GM23338 (cell line): ENCODE measurements at regions not wholly inside any gene's neighbourhood (a gene's known extent, or its start where the extent isn't known, plus 50 kb on each side); places are given as distances from the start of the nearest gene placed in this dataset.

Experiments
- ATAC-seq: fragments of 200-7000 bp; cut with Tn5 transposase; 3 replicates; pipeline ENCODE4 v1.9.1; 2020
- DNase-seq: peaks from one replicate; pipeline ENCODE4 v3.0.0-alpha.2; 2015; ENCODE audit warnings: low spot score
- H2AFZ ChIP-seq: fragments of 200-600 bp; sonication (generic); 2 replicates; pipeline ENCODE4 v1.8.0; 2016; ENCODE audit warnings: antibody characterized with exemption, mild to moderate bottlenecking, moderate library complexity
- H3F3A ChIP-seq: fragments of 200-600 bp; sonication (generic); replicated peaks from 2 replicates; pipeline ENCODE4 v1.8.0; 2017; ENCODE audit warnings: antibody characterized with exemption, mixed run types, low read depth
- H3K27ac ChIP-seq: fragments of 200-600 bp; sonication (generic); 2 replicates; pipeline ENCODE4 v1.6.1; 2016; ENCODE audit warnings: low read depth
- H3K27me3 ChIP-seq: fragments of 200-600 bp; sonication (generic); 2 replicates; pipeline ENCODE4 v1.8.0; 2016; ENCODE audit warnings: mild to moderate bottlenecking, mixed run types, moderate library complexity; ENCODE audit not compliant: insufficient read depth
- H3K36me3 ChIP-seq: fragments of 200-600 bp; sonication (generic); 2 replicates; pipeline ENCODE4 v1.8.0; 2016; ENCODE audit warnings: mild to moderate bottlenecking; ENCODE audit not compliant: insufficient read depth
- H3K4me1 ChIP-seq: fragments of 200-600 bp; sonication (generic); 2 replicates; pipeline ENCODE4 v1.8.0; 2016; ENCODE audit warnings: mild to moderate bottlenecking, moderate library complexity; ENCODE audit not compliant: insufficient read depth
- H3K4me2 ChIP-seq: fragments of 200-600 bp; sonication (generic); 2 replicates; pipeline ENCODE4 v1.7.1; 2017; ENCODE audit warnings: mixed run types
- H3K4me3 ChIP-seq: fragments of 200-600 bp; sonication (generic); 2 replicates; pipeline ENCODE4 v1.6.1; 2016; ENCODE audit warnings: mixed run types
- H3K79me2 ChIP-seq: fragments of 200-600 bp; sonication (generic); replicated peaks from 2 replicates; pipeline ENCODE4 v1.8.0; 2017; ENCODE audit warnings: mild to moderate bottlenecking; ENCODE audit not compliant: insufficient read depth
- H3K9me2 ChIP-seq: fragments of 200-600 bp; sonication (generic); 2 replicates; pipeline ENCODE4 v1.8.0; 2017; ENCODE audit not compliant: insufficient read depth
- H4K20me1 ChIP-seq: fragments of 200-600 bp; sonication (generic); replicated peaks from 2 replicates; pipeline ENCODE4 v1.8.0; 2017; ENCODE audit warnings: mild to moderate bottlenecking; ENCODE audit not compliant: insufficient read depth
- H3K27ac Mint-ChIP-seq: 2 replicates; pipeline ENCODE4 v1.8.0; 2020; ENCODE audit warnings: inconsistent platforms, mild to moderate bottlenecking, moderate library complexity, mixed read lengths
- H3K27me3 Mint-ChIP-seq: 3 replicates; pipeline ENCODE4 v1.8.0; 2022; ENCODE audit warnings: low read depth, mild to moderate bottlenecking, moderate library complexity, mixed read lengths, inconsistent platforms; ENCODE audit not compliant: insufficient read depth, poor library complexity
- H3K36me3 Mint-ChIP-seq: 3 replicates; pipeline ENCODE4 v1.8.0; 2021; ENCODE audit warnings: low read depth, mild to moderate bottlenecking, inconsistent platforms, moderate library complexity, mixed read lengths
- H3K4me1 Mint-ChIP-seq: 3 replicates; pipeline ENCODE4 v1.8.0; 2020; ENCODE audit warnings: mild to moderate bottlenecking, inconsistent platforms, mixed read lengths
- H3K4me3 Mint-ChIP-seq: 3 replicates; pipeline ENCODE4 v1.8.0; 2021; ENCODE audit warnings: moderate library complexity, mild to moderate bottlenecking, inconsistent platforms, mixed read lengths
- H3K9me3 Mint-ChIP-seq: 3 replicates; pipeline ENCODE4 v1.8.0; 2020; ENCODE audit warnings: moderate library complexity, mild to moderate bottlenecking, inconsistent platforms, mixed read lengths
- CREB1 ChIP-seq: fragments of 250-450 bp; sonication (Bioruptor Pico); IDR thresholded peaks from 2 replicates; pipeline ENCODE4 v1.5.0; 2020; ENCODE audit warnings: low read depth, mild to moderate bottlenecking, moderate library complexity
- CTCF ChIP-seq, 2 experiments: fragments of 200-600 bp in 1 of 2; sonication (generic) in 1 of 2; conservative IDR thresholded peaks; 2 replicates each; pipeline versions ENCODE4 v1.5.1 to v1.6.1; 2016 to 2017; ENCODE audit warnings: antibody characterized with exemption in 2 of 2, low read depth in 2 of 2, mild to moderate bottlenecking in 2 of 2, moderate library complexity in 1 of 2
- EZH2 ChIP-seq: fragments of 200-600 bp; sonication (generic); IDR thresholded peaks from one replicate; pipeline ENCODE4 v1.8.0; 2017; ENCODE audit warnings: antibody characterized with exemption, mild to moderate bottlenecking, low read depth; ENCODE audit not compliant: unreplicated experiment
- JUNB ChIP-seq: IDR thresholded peaks from one replicate; pipeline ENCODE4 v1.6.1; 2016; ENCODE audit warnings: antibody characterized with exemption; ENCODE audit not compliant: unreplicated experiment
- NANOG ChIP-seq: IDR thresholded peaks from 2 replicates; pipeline ENCODE4 v1.6.1; 2016; ENCODE audit warnings: antibody characterized with exemption, borderline replicate concordance
- REST ChIP-seq: IDR thresholded peaks from one replicate; pipeline ENCODE4 v1.6.1; 2018; ENCODE audit warnings: antibody characterized with exemption; ENCODE audit not compliant: unreplicated experiment
- STAT1 ChIP-seq: IDR thresholded peaks from one replicate; pipeline ENCODE4 v1.6.1; 2016; ENCODE audit warnings: antibody characterized with exemption; ENCODE audit not compliant: unreplicated experiment
- ZNF114 ChIP-seq: fragments of 250-450 bp; sonication (Bioruptor Pico); IDR thresholded peaks from 2 replicates; pipeline ENCODE4 v1.5.0; 2020; ENCODE audit warnings: mild to moderate bottlenecking, moderate library complexity
- ZNF331 ChIP-seq: fragments of 250-450 bp; sonication (Bioruptor Pico); IDR thresholded peaks from 2 replicates; pipeline ENCODE4 v1.5.0; 2020; ENCODE audit warnings: low read depth, mild to moderate bottlenecking, moderate library complexity

GRCh38 chr18:44111337-44111736, 569.4 kb upstream of the SETBP1 start:
- Mint-ChIP-seq H3K9me3 (no peaks in the 10 kb centered on the region), H3K27ac (no peak overlapping the region), H3K4me1 (no peaks in the 10 kb centered on the region), H3K36me3 (no peaks in the 10 kb centered on the region), H3K4me3 (no peak overlapping the region), H3K27me3 (no peaks in the 10 kb centered on the region)
- DNase-seq: no peak
- Histone ChIP-seq H3K4me1 (no peaks in the 10 kb centered on the region), H3K9me2 (no peaks in the 10 kb centered on the region), H3K4me2 (no peak overlapping the region), H4K20me1 (no peaks in the 10 kb centered on the region), H3K27ac (no peak overlapping the region), H3K27me3 (no peaks in the 10 kb centered on the region), H3K79me2 (no peaks in the 10 kb centered on the region), H2AFZ (no peak overlapping the region), H3K4me3 (no peak overlapping the region), H3F3A (no peaks in the 10 kb centered on the region), H3K36me3 (no peaks in the 10 kb centered on the region)
- ATAC-seq: no peak
- no peak for TF ChIP-seq ZNF114
- no peak for TF ChIP-seq ZNF331 (CRISPR knock-in tag)
- no peak for TF ChIP-seq STAT1
- no peak for TF ChIP-seq CTCF (conservative IDR thresholded peaks at IDR 0.05; ENCODE audit: low read depth in 2 of 2)
- no peak for TF ChIP-seq CREB1 (CRISPR knock-in tag)
- TF ChIP-seq EZH2: no peak
- TF ChIP-seq NANOG: no peak

GRCh38 chr18:44117821-44118220, 562.9 kb upstream of the SETBP1 start:
- no peaks in the 10 kb centered on the region; the same call in 1 of the 2 replicates for H4K20me1 ChIP-seq
- DNase-seq (no peak), ATAC-seq (no peak)
- H3K27me3 ChIP-seq: no peaks in the 10 kb centered on the region
- H3K4me3 ChIP-seq: no peak overlapping the region
- H3K36me3 ChIP-seq: no peaks in the 10 kb centered on the region
- Mint-ChIP-seq H3K9me3 (no peaks in the 10 kb centered on the region), H3K4me1 (no peaks in the 10 kb centered on the region), H3K27me3 (no peaks in the 10 kb centered on the region), H3K27ac (no peak overlapping the region), H3K36me3 (no peaks in the 10 kb centered on the region), H3K4me3 (no peak overlapping the region)
- no peaks in the 10 kb centered on the region for H3K4me1 ChIP-seq
- H3K4me2 ChIP-seq: no peak overlapping the region
- H3K27ac ChIP-seq: no peak overlapping the region
- 0 out of 2 replicates have a peak, but pooled peaks cover 3% of the 10 kb centered on the region for H3K9me2 ChIP-seq
- H2AFZ ChIP-seq: no peak overlapping the region
- no peaks in the 10 kb centered on the region for H3F3A ChIP-seq
- no peaks in the 10 kb centered on the region for H3K79me2 ChIP-seq
- no peak for TF ChIP-seq JUNB
- TF ChIP-seq CTCF (conservative IDR thresholded peaks at IDR 0.05; ENCODE audit: low read depth in 2 of 2): no peak
- no peak for TF ChIP-seq ZNF114
- TF ChIP-seq REST: no peak
